K562 (cell line): ENCODE measurements at regions not wholly inside any gene's neighbourhood (a gene's known extent, or its start where the extent isn't known, plus 50 kb on each side); places are given as distances from the start of the nearest gene placed in this dataset.

ENCODE experiments used
- ATAC-seq: fragments of 200-7000 bp; cut with Tn5 transposase; 3 replicates; pipeline ENCODE4 v1.9.1; 2020; ENCODE audit warnings: moderate library complexity
- BruUV-seq: library from RNA; stranded (reverse); fragments of 400-500 nt; replicated peaks from 2 replicates; lab custom pipeline; 2021; lab: Mats Ljungman, UMichigan
- CTCF ChIA-PET: fragments of 300-600 bp; formaldehyde crosslinking; extraction: SDS; loops from one replicate; lab custom pipeline; 2021; ENCODE audit warnings: low intra/inter-chr PET ratio; lab: Yijun Ruan, JAX
- POLR2A ChIA-PET: fragments of 300-600, 350-650 bp; sonication (Branson Sonifier 250); formaldehyde crosslinking; extraction: SDS; loops from one replicate; lab custom pipeline; 2021; ENCODE audit warnings: antibody characterized with exemption, inconsistent platforms; lab: Yijun Ruan, JAX
- DNase-seq, 4 experiments: peaks; one replicate each; pipeline versions ENCODE4 v3.0.0 to v3.0.0-alpha.2; 2011 to 2018; ENCODE audit warnings: low spot score in 3 of 4, mixed read lengths in 3 of 4; ENCODE audit errors: extremely low read depth in 1 of 4
- FAIRE-seq: peaks from 2 replicates; lab custom pipeline; 2011; peaks lifted over from hg19 to GRCh38; lab: Jason Lieb, UNC
- H2AFZ ChIP-seq: 2 replicates; pipeline ENCODE4 v1.6.0; 2011; ENCODE audit warnings: low read depth, low read length, control low read depth, inconsistent platforms
- H3K27ac ChIP-seq: fragments of 200-600 bp; 3 replicates; pipeline ENCODE4 v1.8.0; 2011; ENCODE audit warnings: low read depth, mild to moderate bottlenecking, control low read depth, inconsistent platforms, low read length, moderate library complexity, mixed read lengths; ENCODE audit errors: extremely low read depth
- H3K27me3 ChIP-seq, 2 experiments: fragments of 300-600 bp in 1 of 2; 2 replicates in 1 of 2; 3 replicates in 1 of 2; pipeline versions ENCODE4 v1.6.0 to v1.8.0; 2011; ENCODE audit warnings: inconsistent platforms in 2 of 2, low read length in 2 of 2, mild to moderate bottlenecking in 1 of 2, mixed read lengths in 1 of 2, moderate library complexity in 1 of 2; ENCODE audit not compliant: control insufficient read depth in 2 of 2, insufficient read depth in 2 of 2
- H3K36me3 ChIP-seq: fragments of 300-600 bp; 3 replicates; pipeline ENCODE4 v1.8.0; 2011; ENCODE audit warnings: mild to moderate bottlenecking, low read length, inconsistent platforms; ENCODE audit not compliant: control insufficient read depth, insufficient read depth
- H3K4me1 ChIP-seq, 2 experiments: fragments of 200-600 bp in 1 of 2; replicated peaks in 1 of 2; 2 replicates in 1 of 2; 3 replicates in 1 of 2; pipeline versions ENCODE4 v1.5.1 to v1.8.0; 2011; ENCODE audit warnings: inconsistent platforms in 2 of 2, low read length in 2 of 2, mild to moderate bottlenecking in 1 of 2, mixed read lengths in 1 of 2, moderate library complexity in 1 of 2; ENCODE audit not compliant: control insufficient read depth in 2 of 2, insufficient read depth in 2 of 2
- H3K4me2 ChIP-seq: 2 replicates; pipeline ENCODE4 v1.6.1; 2011; ENCODE audit warnings: low read length, control low read depth, inconsistent platforms, mixed read lengths; ENCODE audit not compliant: insufficient read depth
- H3K4me3 ChIP-seq: fragments of 200-600 bp; sonication (generic), shearing (Covaris generic); 2 replicates; pipeline ENCODE4 v1.5.1; 2016; ENCODE audit warnings: control low read depth, inconsistent platforms
- H3K79me2 ChIP-seq: fragments of 200-600 bp; 3 replicates; pipeline ENCODE4 v1.8.0; 2011; ENCODE audit warnings: low read length, inconsistent platforms; ENCODE audit not compliant: control insufficient read depth, insufficient read depth
- H3K9ac ChIP-seq, 2 experiments: 2 replicates each; pipeline versions ENCODE4 v1.6.0 to v1.6.1; 2011; ENCODE audit warnings: low read depth in 2 of 2, low read length in 2 of 2, control low read depth in 1 of 2, inconsistent platforms in 1 of 2, mild to moderate bottlenecking in 1 of 2, mixed read lengths in 1 of 2; ENCODE audit not compliant: insufficient read depth in 1 of 2
- H3K9me1 ChIP-seq: one replicate; pipeline ENCODE4 v1.6.0; 2011; ENCODE audit warnings: inconsistent platforms, mild to moderate bottlenecking, low read length, moderate library complexity; ENCODE audit not compliant: control insufficient read depth, insufficient read depth
- H3K9me3 ChIP-seq: replicated peaks from 2 replicates; pipeline ENCODE4 v1.5.1; 2011; ENCODE audit warnings: low read depth, low read length, inconsistent platforms; ENCODE audit not compliant: control insufficient read depth, insufficient read depth
- H4K20me1 ChIP-seq: replicated peaks from 2 replicates; pipeline ENCODE4 v1.6.1; 2011; ENCODE audit warnings: low read length, inconsistent platforms, mixed read lengths; ENCODE audit not compliant: control insufficient read depth, insufficient read depth
- C11orf30 ChIP-seq: fragments of 450-650 bp; IDR thresholded peaks from 2 replicates; pipeline ENCODE4 v1.6.1; 2016; ENCODE audit warnings: low read depth, mild to moderate bottlenecking
- CBX2 ChIP-seq: fragments of 200-600 bp; sonication (generic); IDR thresholded peaks from one replicate; pipeline ENCODE4 v1.6.1; 2012; ENCODE audit warnings: mild to moderate bottlenecking, low read length, inconsistent platforms; ENCODE audit not compliant: insufficient read depth, poor library complexity, severe bottlenecking
- CSDE1 ChIP-seq, 2 experiments: fragments of 450-650 bp; IDR thresholded peaks; 2 replicates each; pipeline ENCODE4 v1.6.1; 2016; ENCODE audit warnings: mild to moderate bottlenecking in 1 of 2
- L3MBTL2 ChIP-seq: fragments of 450-650 bp; IDR thresholded peaks from 2 replicates; pipeline ENCODE4 v1.6.1; 2016; ENCODE audit warnings: mild to moderate bottlenecking, moderate library complexity
- MAFK ChIP-seq: IDR thresholded peaks from 2 replicates; pipeline ENCODE4 v1.6.1; 2011; ENCODE audit warnings: low read length, improper control_type of control experiment
- NFIC ChIP-seq: fragments of 450-650 bp; IDR thresholded peaks from 2 replicates; pipeline ENCODE4 v1.6.1; 2017; ENCODE audit warnings: mild to moderate bottlenecking, inconsistent platforms
- PHF20 ChIP-seq: fragments of 450-650 bp; IDR thresholded peaks from 2 replicates; pipeline ENCODE4 v1.6.1; 2018; ENCODE audit not compliant: partially characterized antibody
- TARDBP ChIP-seq: fragments of 450-650 bp; IDR thresholded peaks from 2 replicates; pipeline ENCODE4 v1.6.1; 2016
- TEAD1 ChIP-seq, 2 experiments: fragments of 450-650 bp in 1 of 2; sonication (generic) in 1 of 2; formaldehyde crosslinking; IDR thresholded peaks; 2 replicates each; pipeline versions ENCODE4 v1.4.0 to v1.8.0; 2020 to 2022; ENCODE audit warnings: mild to moderate bottlenecking in 2 of 2, missing genetic modification reagents in 1 of 2
- U2AF1 ChIP-seq: fragments of 200-400 bp; formaldehyde crosslinking; optimal IDR thresholded peaks from 2 replicates; pipeline ENCODE3; 2017; ENCODE audit warnings: mild to moderate bottlenecking, low read depth, low read length, moderate library complexity
- XRCC5 ChIP-seq: fragments of 200-400 bp; formaldehyde crosslinking; IDR thresholded peaks from 2 replicates; pipeline ENCODE4 v1.6.1; 2017; ENCODE audit warnings: low read depth, mild to moderate bottlenecking, low read length
- ZFP1 ChIP-seq: fragments of 450-650 bp; formaldehyde crosslinking; IDR thresholded peaks from 2 replicates; pipeline ENCODE4 v1.4.0; 2020; ENCODE audit warnings: mild to moderate bottlenecking, mixed read lengths
- ZNF512 ChIP-seq: IDR thresholded peaks from 2 replicates; pipeline ENCODE4 v1.6.1; 2016; ENCODE audit warnings: missing genetic modification characterization, missing compliant biosample characterization
- WGBS: fragments of 100-300 bp; shearing (Covaris generic); methylation state at CpG from one replicate; pipeline ENCODE4 v1.1.6; 2016; ENCODE audit warnings: low coverage, mixed read lengths; ENCODE audit not compliant: insufficient coverage; ENCODE audit errors: missing lambda C conversion rate; 5-methylcytosine and 5-hydroxymethylcytosine counted together
- in situ Hi-C: fragments of 300-500 bp; cut with MboI; formaldehyde crosslinking; loops from 4 replicates; pipeline ENCODE4 v1.15.0; 2018; ENCODE audit warnings: inconsistent platforms, mixed read lengths
- intact Hi-C: fragments of 100-400 bp; cut with micrococcal nuclease; formaldehyde crosslinking; loops from 2 replicates; pipeline ENCODE4 v1.14.2; 2022
- TF ChIP-seq, protein P1 (sequence below): sonication (generic); formaldehyde crosslinking; IDR thresholded peaks from 2 replicates; pipeline ENCODE4 v1.8.0; 2022; ENCODE audit warnings: mild to moderate bottlenecking, missing genetic modification reagents
- TF ChIP-seq, protein P2 (sequence below): fragments of 450-650 bp; IDR thresholded peaks from 2 replicates; pipeline ENCODE4 v1.6.1; 2016

DNA sequence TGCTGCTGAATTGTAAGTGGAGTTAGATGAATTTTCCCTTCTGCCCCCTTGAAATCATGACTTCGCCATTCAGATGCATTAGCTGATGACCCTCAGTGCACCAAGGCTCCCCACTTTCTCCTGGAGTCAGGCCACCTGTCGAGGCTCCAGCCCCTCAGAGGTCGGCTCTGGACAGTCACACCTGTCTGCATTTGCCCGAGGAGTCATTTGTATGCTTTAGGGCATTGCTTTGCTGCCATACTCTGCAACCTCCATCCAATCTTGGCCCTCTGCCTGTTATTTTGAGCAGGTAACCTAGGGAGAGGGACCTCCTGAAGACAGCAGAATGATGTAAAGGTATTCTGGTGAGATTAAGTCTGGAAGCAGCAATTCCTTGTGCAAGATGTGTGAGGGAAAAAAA lies 144.8 kb downstream of the MACROH2A1 start:
- no peak for FAIRE-seq
- ATAC-seq, result no peak
- H3K4me1 ChIP-seq, result peaks cover 13 to 26% of the 10 kb centered on the region in 2 experiments

More for the DNA sequence above, 144.8 kb downstream of the MACROH2A1 start:
- H2AFZ ChIP-seq, result no peak overlapping the region
- BruUV-seq, result no TSS peak
- H3K79me2 ChIP-seq, result no peaks in the 10 kb centered on the region
- H3K4me2 ChIP-seq, result no peak overlapping the region
- intact Hi-C loops (no loop called here), in situ Hi-C loops (no loop called here)
- H4K20me1 ChIP-seq, result no peaks in the 10 kb centered on the region
- no peak overlapping the region for H3K4me3 ChIP-seq
- TF ChIP-seq CSDE1 (IDR thresholded peaks at IDR 0.05) (no peak), ZFP1 (CRISPR knock-in tag) (no peak), MAFK (no peak), C11orf30 (no peak), ZNF512 (tag) (no peak), XRCC5 (no peak), PHF20 (no peak), L3MBTL2 (no peak), NFIC (no peak), U2AF1 (no peak), TEAD1 (CRISPR knock-in tag; IDR thresholded peaks at IDR 0.05) (no peak), CBX2 (no peak), TARDBP (no peak)
- TF ChIP-seq, protein P1, sequence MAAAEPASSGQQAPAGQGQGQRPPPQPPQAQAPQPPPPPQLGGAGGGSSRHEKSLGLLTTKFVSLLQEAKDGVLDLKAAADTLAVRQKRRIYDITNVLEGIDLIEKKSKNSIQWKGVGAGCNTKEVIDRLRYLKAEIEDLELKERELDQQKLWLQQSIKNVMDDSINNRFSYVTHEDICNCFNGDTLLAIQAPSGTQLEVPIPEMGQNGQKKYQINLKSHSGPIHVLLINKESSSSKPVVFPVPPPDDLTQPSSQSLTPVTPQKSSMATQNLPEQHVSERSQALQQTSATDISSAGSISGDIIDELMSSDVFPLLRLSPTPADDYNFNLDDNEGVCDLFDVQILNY, result no peak
- TF ChIP-seq, protein P2, sequence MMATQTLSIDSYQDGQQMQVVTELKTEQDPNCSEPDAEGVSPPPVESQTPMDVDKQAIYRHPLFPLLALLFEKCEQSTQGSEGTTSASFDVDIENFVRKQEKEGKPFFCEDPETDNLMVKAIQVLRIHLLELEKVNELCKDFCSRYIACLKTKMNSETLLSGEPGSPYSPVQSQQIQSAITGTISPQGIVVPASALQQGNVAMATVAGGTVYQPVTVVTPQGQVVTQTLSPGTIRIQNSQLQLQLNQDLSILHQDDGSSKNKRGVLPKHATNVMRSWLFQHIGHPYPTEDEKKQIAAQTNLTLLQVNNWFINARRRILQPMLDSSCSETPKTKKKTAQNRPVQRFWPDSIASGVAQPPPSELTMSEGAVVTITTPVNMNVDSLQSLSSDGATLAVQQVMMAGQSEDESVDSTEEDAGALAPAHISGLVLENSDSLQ, result no peak
- H3K27ac ChIP-seq, result no peak overlapping the region
- no peaks in the 10 kb centered on the region for H3K36me3 ChIP-seq
- no peaks in the 10 kb centered on the region for H3K27me3 ChIP-seq
- DNase-seq, result no peak
- CTCF ChIA-PET, result no interaction called here
- WGBS, result 59% methylated on average over 4 of the region's 4 CpGs
- peaks cover 2% of the 10 kb centered on the region; the same call in 1 of the 2 replicates for H3K9me3 ChIP-seq
- POLR2A ChIA-PET, result interaction anchor here (0.8 to 1.7 kb wide), 3 partner anchors 8 to 75 kb away, joined by 3 to 5 read pairs (median 3); no protein-coding TSS in a partner anchor
- H3K9ac ChIP-seq, result no peak overlapping the region
- H3K9me1 ChIP-seq, result no peaks in the 10 kb centered on the region
